Left kidney (tissue), 1 donor: ENCODE measurements at regions not wholly inside any gene's neighbourhood (a gene's known extent, or its start where the extent isn't known, plus 50 kb on each side); places are given as distances from the start of the nearest gene placed in this dataset.

Source experiments
- DNase-seq: peaks from one replicate; pipeline ENCODE4 v3.0.0-alpha.2; 2013

DNA sequence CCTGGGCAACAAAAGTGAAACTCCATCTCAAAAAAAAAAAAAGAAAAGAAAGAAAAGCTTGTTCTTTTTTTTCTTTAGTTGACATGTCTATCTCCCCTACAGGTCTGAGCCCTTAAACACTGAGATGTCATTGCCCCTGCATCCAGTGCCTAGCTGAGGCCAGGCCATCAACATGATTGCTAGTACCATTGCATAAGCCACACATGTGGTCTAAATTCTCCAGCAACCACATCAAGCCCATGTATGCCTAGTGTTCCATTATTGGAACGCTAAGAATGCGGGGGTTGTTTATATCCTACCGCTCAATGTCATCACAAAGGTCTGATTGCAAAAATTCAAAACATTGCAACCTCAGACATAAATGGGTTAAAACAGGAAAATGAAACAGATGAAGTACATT, 62.7 kb downstream of the NPTX2 start:
- DNase-seq: no peak

- peak; percentile 30 for DNase-seq
Observed at GRCh38 chr7:98681511-98681910, 64.4 kb downstream of the NPTX2 start.

GRCh38 chr7:98681951-98682350, 64.9 kb downstream of the NPTX2 start:
- peak; percentile 18 for DNase-seq

GRCh38 chr7:98683514-98683913, 66.4 kb downstream of the NPTX2 start:
- no peak for DNase-seq

- DNase-seq: no peak
Observed at GRCh38 chr7:98685541-98685940, 68.5 kb downstream of the NPTX2 start.

DNA sequence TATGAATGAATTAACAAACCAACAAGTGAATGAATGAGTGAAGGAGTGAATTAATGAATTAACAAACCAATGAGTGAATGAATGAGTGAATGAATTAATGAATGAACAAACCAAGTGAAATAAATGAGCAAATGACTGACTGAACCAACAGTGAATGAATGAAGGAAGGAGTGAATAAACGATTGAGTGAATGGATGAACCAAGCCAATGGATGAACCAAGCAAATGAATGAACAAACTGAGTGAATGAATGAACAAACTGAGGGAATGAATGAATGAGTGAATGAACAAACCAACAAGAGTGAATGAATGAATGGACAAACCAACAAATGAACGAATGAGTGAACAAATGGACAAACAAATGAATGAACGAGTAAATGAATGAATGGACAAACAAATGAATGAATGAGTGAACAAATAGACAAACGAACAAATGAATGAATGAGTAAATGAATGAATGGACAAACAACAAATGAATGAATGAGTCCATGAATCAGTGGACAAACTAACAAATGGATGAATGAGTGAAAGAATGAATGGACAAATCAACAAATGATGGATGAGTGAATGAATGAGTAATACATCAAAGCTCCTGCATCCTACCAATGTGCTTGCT, 69.5 kb downstream of the NPTX2 start:
- no peak for DNase-seq

DNA sequence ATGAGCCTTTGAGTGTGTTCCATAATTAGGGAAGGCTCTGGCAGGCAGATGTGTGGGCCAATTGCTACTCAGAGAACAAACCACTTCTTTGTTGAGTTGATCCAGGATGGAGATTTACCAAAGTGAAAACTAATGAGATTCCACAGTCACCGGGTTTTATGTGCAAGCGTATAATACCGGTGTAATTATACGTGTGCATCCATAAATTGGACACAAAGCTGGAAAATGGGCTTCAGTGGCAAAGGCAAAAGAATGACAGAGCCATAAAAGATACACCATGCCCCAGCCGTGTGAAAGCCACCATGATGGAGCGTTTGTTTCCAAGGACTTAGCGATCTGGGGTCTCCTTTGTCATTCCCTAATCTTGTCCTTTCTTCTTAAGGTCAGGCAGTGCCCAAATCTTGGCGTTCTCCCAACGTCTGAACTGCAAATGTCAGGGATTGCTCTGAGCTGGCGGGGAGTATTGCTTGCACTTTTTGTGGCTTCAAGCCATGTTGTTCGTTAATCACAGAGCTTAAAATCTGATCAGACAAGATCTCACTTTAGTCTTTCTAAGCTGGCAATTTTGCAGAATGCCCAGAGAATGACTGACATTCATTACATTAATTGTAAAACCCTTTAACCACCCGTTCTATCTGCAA, 70.1 kb downstream of the NPTX2 start:
- no peak for DNase-seq

DNA sequence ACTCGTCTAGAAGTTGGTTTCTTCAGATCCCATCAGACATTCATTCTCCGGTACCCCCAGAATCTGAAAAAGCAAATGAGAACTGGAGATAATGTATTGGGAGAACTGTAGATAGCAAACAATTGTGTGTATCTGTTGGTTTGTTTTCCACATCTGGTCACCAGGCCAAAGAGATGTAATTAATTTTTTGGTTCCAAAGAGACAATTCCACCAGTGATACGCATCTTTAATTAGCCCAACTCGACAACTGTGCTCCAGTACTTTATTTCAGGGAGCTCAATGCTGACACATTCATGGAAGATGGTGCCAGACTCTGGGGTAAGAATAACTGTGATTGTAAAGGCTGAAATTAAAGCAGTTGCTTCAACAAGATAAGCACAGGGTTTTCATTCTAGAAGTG, 74.5 kb downstream of the NPTX2 start:
- no peak for DNase-seq

GRCh38 chr7:98697083-98697482, 80.0 kb downstream of the NPTX2 start:
- DNase-seq: no peak

DNA sequence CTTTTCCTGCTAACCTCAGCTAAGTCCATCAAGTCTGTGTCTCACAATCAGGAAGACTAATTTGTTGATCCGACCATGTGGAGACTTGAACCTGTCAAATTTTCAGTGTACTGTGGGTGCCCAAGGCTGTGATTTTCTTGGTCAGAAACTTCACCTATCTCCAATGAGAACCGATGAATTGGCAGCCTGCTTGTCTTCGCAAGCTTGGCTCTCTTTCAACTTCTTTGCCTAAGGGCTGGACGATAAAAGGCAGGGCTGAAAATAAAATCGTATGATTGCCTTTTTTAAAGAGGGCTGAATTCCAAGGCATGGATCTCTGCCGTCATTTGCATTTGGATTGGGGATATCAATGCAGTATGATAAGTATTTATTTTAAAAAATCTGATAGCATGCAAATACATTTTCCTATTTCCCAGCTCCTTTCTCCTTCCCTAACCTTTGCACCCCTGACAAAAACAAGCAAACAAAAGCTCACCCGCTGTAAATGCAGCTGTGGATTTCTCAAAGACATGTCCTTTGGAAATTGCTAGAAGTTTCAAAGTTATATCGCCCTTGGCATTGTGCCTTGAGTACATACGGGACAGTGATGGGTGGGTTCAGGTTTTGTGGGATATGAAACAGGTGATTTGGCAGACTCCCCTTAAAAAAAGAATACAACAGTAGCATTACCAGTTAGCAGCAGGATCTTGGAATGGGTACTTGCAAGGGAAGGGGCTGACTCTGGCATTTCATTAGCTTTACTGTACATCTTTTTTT, 80.6 kb downstream of the NPTX2 start:
- DNase-seq: no peak

DNA sequence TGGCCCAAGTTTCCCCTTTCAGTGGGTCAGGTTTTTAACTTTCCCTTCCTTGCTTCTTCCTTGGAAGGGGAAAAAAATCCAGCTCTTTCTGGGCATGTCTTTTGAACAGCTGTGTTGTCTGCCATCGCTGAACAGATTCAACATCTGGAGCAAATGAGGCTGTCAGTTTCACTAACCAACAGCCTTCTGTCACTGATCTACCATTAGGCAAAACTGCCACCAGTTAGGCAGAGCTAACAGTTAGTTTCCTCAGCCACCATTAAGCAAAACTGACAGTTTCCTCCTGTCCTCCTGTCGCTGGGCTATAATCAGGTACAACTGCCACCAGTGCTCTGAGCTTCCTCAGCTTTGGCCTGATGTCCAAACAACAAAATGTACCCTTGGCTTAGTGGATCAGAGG, 81.9 kb downstream of the NPTX2 start:
- no peak for DNase-seq

GRCh38 chr7:98700533-98700932, 83.4 kb downstream of the NPTX2 start:
- DNase-seq: no peak

GRCh38 chr7:98701372-98701771, 84.3 kb downstream of the NPTX2 start:
- DNase-seq: no peak

- no peak for DNase-seq
Observed at GRCh38 chr7:98702021-98702420, 84.9 kb downstream of the NPTX2 start.

DNA sequence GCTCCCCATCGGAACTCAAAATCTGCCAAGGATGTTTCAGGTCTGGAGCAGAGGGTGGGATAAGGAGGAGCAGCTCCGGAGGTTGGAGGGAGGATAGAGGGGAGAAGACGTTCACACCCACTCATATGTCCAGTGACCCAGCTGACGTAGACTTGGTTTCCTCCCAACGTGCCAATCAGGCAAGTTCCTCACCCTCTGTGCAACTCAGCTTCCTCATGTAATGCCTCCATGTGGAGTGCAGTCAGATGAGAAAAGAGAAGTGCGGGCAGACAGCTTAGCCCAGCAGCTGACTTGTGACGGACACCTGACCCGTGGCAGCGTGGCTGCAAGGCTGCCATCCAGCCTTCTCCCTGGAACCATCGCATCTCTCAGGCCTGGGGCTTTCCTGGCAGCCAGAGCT, 86.8 kb downstream of the NPTX2 start:
- DNase-seq: no peak

GRCh38 chr7:98705626-98706025, 88.5 kb downstream of the NPTX2 start:
- no peak for DNase-seq

GRCh38 chr7:98707076-98707475, 90.0 kb downstream of the NPTX2 start:
- no peak for DNase-seq

- DNase-seq: no peak
Observed at GRCh38 chr7:98711945-98712344, 94.9 kb downstream of the NPTX2 start.

DNA sequence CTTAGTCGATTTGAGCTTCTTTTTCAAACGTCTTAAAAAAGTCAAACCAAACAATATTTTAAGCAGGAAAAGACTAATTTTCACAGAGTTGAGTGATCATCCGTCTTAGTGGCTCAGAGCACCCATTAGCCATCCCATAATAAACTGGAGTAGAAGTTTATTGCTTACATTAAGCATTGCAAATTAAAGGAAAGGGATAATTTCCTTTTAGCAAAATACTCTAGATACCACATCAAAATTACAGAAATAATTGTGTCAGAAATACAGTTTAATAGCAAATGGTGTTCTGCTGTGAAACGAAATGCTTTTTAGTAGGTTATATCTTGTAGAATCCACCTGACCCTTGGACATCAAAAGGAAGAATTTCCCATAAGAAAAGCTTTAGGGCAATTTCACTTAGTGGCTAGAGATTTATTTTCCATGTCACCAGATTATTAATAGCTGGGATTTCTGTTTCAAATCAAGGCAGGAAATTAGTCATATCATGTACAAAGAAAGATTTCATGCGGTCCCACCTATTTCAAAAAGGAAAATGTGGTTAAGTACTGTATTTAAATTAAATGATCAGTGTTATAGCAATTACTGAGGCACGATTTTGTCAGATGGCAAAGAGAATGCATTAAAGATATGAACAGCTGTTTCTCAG, 96.2 kb downstream of the NPTX2 start:
- DNase-seq: no peak

DNA sequence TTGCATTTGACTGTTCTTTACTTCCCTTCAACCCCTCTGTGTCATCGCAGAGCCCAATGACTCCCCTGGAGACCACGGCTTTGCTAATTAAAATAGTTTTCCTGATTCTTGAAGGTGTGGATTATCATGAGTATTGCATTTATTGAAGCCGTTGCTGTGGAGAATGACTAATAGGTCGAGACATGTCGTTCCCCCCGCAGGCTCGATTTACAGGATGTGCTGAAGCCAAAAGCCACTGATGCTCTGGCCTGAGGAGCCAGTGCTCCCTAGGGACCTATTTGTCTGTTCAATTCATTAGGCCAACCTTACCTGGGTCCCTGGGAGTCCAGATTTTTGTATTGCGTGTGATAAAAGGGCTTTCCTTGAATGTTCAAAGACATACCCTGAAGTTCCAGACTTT, 102.3 kb downstream of the NPTX2 start:
- no peak for DNase-seq

DNA sequence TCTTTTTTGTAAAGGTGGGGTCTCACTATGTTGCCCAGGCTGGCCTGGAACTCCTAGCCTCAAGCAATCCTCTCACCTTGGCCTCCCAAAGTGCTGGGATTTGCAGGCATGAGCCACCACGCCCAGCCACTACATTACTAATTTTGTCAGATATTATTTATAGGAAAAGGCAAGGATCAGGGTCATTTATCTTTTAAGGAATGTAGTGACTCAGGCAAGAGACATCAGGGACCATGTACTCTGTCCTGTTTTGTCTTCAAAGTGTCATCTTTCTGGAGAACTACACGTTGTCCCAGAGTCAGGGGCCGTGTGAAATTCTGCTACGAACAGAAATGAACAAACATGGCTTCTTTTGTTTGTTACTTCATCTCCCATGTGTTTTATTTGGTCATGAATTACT, 105.3 kb downstream of the NPTX2 start:
- no peak for DNase-seq

- no peak for DNase-seq
Observed at GRCh38 chr7:98724591-98724990, 107.5 kb downstream of the NPTX2 start.

GRCh38 chr7:98727146-98727709, 110.1 kb downstream of the NPTX2 start:
- no peak for DNase-seq
